GM21528 (cell line): ENCODE measurements at regions not wholly inside any gene's neighbourhood (a gene's known extent, or its start where the extent isn't known, plus 50 kb on each side); places are given as distances from the start of the nearest gene placed in this dataset.
"Not testable (repeated sequence)": the region's sequence is repeated elsewhere in the genome, so short reads cannot be mapped to it uniquely, and the experiment has no call there.

ENCODE experiments used
- ATAC-seq: cut with Tn5 transposase; IDR thresholded peaks from one replicate; pipeline ENCODE4 v1.9.1; 2021; ENCODE audit warnings: mild to moderate bottlenecking, moderate library complexity; ENCODE audit not compliant: unreplicated experiment, low FRiP score

DNA sequence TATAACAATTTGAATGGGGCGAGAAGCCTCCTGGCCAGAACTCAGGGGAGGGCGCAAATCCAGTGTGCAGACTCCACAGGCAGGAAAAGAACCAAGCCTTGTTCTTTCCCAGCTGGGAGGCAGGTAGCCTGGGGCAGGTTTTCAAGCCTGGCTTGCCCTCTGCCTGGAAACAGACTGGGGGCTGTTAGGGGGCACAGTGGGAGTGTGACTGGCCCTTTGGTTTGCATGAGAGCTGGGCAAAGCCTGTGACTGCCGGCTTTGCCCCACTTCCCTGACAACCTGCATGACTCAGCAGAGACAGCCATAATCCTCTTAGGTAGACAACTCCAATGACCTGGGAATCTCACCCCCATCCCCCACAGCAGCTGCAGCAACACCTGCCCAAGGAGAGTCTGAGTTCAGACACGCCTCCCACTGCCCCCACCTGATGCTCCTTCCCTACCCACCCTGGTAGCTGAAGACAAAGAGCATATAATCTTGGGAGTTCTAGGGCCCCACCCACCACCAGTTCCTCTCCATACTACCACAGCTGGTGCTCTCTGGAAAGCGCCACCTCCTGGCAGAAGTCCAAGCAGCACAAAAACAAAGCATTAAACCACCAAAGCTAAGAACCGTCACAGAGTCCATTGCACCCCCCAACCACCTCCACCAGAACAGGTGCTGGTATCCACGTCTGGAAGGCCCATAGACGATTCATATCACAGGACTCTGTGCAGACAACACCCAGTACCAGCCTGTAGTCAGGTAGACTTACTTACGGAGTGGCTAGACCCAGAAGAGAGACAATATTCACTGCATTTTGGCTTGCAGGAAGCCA is 402.5 kb downstream of the STK39 start:
- no peak for ATAC-seq

DNA sequence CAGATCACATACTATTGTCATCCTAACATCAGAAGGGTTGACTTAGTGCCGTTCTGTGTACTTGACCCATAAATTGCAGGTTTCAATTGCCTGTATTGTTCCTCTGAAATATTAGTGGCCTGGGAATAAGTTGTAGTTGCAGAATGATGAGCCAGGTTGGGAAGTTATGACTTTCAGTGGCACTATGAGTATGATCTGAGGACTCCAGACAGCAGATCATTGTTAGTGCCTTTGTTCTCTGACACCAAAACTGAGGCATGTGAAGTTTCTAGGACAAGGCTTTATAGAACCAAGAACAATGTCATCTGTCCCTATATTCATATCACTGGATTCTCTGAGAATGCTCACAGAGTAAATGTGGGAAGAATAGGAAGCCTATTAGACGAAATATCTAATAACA is 403.7 kb downstream of the STK39 start:
- ATAC-seq, result no peak

DNA sequence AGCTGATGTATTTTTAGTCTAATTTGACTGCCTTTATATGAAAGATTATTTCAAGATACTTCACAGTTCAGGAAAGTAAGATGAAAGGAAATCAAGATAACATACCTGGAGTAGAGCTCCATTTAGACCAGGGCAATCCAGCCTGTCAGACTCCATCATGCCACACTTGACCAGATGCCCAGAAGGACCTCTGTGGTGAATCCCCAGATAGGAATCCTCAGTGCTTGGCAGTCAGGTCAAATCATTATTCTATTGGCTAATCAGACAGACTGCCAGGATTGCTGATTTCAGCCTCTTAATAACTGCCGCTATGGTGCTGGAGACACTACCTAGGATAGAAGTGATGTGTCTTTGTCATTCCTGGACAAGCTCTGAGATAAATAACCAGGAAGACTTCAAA is 404.2 kb downstream of the STK39 start:
- ATAC-seq, result no peak

DNA sequence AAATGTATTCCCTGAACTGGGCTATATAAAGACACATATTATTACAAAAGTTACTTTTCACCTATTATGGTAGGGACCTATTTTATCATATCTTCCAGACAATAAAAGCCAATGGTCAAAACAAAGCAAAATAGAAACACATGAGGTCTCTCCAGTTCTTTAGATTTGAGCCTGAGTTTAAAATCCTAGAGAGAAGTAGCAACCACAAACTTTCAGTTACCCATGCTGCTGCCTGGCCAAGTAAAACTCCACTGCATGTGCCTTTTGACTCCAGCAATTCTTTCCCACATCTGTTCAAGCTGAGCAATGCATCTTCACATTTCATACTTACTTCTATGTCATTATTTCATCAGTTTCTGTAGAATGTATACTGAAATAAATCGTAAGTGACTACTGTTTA is 405.3 kb downstream of the STK39 start:
- no peak for ATAC-seq

DNA sequence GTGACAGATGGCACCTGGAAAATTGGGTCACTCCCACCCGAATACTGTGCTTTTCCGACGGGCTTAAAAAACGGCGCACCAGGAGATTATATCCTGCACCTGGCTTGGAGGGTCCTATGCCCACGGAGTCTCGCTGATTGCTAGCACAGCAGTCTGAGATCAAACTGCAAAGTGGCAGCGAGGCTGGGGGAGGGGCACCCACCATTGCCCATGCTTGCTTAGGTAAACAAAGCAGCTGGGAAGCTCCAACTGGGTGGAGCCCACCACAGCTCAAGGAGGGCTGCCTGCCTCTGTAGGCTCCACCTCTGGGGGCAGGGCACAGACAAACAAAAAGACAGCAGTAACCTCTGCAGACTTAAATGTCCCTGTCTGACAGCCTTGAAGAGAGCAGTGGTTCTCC is 412.1 kb downstream of the STK39 start:
- ATAC-seq, result not testable (repeated sequence)

DNA sequence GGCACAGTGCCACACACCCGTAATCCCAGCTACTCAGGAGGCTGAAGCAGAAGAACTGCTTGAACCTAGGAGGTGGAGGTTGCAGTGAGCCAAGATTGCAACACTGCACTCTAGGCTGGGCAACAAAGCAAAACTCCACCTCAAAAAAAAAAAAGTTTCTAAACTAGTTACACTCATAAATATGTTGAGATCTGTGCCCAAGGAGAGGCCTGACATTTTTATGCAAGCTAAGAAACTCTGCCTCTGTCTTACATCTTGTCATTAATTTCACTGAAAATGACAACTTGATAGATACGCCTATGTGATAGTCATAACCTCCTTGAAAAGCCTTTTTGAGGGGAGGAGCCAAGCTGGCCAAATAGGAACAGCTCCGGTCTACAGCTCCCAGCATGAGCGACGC is 412.7 kb downstream of the STK39 start:
- no peak for ATAC-seq

DNA sequence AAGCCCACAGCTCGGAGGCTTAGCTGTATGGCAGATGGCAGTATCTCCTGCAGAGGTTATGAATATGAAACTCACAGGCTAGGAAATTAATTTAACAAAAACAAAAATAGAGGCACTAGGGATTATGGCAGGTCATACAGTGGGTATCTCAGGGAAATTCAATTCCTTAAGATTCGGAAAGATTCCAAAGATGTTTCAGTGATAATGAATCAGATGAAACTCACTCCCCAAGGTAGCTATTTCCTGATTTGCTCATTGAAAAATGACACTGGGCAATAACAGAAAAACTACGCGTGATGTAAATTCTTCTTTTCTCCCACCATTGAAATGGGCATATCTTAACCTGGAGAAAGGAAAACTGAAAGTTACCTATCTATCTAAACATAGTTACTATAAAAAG is 414.1 kb downstream of the STK39 start:
- no peak for ATAC-seq

DNA sequence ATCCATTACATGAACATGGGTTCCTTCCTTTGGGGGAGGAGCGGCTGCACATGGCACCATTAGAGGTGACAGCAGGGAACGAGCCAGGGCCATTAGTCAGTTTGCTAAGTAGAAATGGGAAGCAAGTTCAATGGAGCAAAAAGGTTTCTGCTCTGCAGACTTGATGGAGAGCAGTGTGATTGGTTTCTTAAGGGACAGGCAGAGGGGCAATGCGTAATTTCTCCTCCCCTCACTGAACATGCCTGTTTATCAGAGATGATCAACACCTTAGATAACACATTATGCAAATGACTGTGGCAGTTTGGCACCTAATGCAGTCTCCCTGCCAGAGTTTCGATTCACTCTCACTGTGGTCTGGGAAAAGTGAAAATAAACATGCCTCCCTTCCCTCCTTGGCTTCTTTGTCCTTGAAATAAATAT is 414.5 kb downstream of the STK39 start:
- ATAC-seq, result no peak

DNA sequence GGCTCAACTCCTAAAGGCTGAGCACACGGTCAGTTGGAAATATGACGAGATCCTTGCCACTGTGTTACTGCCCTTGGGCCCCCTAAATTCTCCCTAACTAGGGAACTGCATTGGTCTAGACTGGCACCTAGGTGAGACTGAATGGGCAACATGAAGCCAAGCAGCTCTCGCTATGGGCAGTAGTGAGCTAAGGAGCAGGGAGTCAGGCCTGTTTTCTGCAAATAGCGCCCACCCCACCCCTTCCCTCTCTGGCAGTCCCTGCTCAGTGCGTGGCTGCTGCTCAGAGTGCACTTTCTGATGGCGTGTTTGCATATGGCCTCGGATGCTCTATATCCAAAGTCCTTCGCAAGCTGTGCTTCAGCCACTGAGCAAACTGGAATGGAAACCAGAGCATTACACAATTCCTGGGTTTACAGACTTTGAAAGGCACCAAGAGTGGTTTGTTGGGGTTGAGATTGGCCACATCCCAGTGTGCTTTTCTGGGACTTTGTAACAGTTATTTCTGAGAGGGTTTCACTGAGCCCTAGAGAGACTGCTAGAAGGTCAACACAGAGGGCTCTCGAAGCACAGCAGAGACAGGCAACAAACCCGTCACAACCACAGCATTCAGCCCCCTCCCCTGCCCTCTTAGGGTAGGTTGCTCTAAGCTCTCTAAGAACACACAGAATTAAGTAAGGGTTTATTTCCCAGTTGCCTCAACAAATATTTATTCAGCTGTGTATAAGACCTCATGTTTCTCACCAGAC is 419.9 kb downstream of the STK39 start:
- no peak for ATAC-seq

DNA sequence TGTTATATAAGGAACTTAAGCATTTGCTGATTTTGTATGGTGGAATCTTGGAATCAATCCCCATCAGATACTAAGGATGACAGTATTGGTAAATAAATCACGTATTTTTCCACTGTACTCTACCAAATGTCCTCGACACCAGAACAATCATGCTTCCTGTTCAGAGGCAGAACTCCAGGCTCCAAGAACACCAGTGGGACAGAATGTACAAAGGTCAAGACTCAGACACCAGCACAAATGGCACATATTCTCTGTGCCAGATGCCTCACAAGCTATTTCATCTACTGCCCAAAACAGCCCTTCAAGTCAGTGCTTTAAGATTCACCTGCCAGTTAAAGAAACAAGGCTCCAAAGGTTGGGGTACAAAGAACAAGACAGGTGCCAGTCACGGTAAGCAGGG is 420.5 kb downstream of the STK39 start:
- no peak for ATAC-seq

DNA sequence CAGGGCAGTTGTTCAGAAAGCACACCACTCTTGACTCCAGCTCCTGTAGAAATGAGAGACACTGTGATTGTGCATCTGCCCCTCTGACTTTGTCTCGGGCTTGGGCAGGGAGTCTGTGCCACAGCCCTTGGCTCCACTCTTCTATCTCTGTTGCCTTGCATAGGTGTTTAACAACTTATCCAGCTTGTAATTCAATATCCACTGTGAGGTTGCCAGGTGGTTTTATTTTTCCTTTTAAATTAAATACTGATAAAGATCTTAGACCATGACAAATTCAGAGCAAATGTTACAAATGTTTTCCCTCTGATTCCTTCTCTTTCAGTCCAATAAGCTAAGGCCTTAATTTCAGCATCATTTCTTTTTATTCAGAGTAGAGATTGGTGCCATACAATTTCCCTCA is 421.7 kb downstream of the STK39 start:
- no peak for ATAC-seq

DNA sequence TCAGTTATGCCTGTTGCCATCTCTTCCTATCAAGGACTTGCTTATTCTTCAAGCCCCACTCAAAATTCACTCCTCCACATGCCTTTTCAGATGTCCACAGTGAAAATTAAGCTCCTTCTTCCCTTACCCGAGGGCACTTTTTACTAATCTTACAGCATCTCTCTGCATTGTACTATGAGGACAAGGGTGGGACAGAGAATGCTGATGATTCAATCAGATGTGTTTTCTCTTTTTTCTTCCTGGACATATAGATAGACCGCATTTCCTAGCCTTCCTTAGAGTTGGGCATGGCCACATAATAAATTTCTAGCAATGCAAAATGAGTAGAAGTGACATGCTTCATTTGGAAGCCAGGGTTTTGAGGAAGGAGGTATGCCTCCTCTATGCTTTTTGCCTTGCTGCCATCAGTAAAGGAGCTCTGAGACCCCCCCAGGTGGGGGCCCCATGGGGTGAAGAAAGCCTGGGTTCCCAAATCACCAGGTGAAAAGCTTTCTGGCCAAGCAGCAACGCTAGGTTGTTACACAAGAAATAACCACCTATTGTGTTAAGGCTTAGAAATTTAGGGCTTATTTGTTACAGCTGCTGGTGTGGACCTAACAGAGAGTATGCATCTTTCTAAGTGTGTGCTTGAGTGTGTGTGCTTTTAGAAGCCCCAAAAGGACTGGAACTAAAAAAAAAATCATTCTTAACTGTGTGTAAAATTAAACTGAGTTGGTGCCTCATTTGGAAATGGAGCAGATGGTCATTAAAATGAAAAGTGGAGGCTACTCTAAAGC is 424.5 kb downstream of the STK39 start:
- no peak for ATAC-seq

DNA sequence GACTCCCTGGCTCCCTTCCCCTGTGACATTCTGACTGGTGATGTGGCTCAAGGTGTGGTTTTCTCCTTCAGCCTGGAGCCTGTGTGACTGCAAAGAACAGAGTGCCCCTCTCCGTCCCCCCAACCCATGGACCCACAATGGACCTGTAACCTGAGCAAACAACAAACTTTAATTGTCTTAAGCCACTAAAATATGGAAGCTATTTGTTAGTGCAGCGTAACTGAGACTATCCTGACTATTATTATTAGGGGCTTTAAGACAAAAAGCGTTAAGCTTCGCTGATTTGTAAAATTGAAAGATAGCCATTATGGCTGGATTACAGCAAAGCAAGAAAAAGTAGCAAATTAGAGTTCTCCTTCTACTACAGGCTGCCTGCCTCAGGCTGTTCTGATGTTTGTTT is 426.9 kb downstream of the STK39 start:
- no peak for ATAC-seq

DNA sequence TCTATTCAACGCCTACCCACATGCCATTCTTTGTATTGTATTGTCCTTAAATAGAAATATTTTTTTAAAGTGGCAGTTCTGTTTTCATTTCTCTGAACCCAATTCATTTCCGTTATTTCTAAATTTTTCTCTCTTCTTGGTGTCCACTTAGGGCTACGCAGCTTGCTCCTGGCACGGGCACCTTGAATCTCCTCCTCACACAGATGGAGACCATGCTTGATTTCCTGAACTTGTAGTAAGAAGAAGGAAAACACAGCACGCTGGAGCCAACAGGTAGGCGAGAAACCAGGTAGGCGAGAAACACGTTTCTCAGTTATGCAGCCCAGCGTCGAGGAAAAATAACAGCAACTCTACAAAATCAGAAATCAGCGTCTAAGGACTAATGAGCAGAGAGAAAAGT is 428.9 kb downstream of the STK39 start:
- ATAC-seq, result no peak

DNA sequence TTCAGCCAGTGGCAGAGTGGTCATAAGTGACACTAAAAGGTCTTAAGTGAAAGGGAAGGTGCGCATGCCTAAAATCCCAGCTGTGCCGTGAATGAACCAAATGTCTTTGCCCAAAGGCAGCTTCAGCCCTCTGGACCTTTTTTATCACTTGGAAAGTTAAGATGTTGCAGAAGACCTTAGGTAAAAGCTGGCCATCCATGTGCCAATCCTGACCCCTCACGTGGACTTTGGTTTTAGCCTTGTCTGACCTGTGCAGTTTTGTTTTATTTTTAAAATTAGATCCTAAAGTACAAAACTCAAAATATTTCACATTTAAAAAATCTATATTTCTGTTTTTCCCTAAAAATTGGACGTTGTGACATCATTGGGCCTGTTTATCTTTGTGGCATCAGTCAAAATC is 429.5 kb downstream of the STK39 start:
- no peak for ATAC-seq

DNA sequence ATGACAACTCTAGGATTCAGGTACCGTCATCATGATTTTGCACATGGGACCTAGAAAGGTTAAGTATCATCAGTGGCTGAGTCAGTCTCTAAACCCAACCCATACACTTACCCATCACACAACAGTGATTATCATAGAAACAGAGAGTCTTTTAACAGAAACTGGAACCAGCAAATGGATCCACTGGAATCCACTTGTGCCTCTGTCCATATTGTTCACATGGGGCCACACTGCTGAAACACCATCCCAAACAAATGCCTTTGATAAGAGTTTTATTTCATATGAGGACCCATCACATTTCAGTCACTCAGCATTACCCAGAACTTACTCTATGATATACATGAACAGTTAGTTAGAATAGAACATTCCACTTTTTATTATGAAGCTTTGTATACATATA is 430.0 kb downstream of the STK39 start:
- ATAC-seq, result no peak

DNA sequence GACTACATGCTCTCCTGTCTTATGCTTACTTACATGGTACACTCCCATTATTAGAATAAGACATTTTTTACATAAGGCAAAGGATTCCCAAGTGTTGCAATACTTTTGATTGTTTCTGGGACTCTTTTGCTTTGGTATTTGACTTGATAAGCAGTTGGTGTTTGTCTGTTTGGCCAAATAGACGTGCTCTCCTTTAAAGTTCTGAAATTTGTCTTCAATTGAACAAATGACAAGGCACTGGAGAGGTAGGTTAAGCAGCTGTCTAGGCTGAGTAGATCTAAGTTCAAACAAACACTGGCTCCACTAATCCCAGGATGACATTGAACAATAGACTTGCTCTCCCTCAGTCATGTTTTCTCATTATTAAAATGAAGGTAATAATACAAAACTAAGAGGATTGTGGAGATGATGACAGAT is 430.5 kb downstream of the STK39 start:
- ATAC-seq, result no peak

DNA sequence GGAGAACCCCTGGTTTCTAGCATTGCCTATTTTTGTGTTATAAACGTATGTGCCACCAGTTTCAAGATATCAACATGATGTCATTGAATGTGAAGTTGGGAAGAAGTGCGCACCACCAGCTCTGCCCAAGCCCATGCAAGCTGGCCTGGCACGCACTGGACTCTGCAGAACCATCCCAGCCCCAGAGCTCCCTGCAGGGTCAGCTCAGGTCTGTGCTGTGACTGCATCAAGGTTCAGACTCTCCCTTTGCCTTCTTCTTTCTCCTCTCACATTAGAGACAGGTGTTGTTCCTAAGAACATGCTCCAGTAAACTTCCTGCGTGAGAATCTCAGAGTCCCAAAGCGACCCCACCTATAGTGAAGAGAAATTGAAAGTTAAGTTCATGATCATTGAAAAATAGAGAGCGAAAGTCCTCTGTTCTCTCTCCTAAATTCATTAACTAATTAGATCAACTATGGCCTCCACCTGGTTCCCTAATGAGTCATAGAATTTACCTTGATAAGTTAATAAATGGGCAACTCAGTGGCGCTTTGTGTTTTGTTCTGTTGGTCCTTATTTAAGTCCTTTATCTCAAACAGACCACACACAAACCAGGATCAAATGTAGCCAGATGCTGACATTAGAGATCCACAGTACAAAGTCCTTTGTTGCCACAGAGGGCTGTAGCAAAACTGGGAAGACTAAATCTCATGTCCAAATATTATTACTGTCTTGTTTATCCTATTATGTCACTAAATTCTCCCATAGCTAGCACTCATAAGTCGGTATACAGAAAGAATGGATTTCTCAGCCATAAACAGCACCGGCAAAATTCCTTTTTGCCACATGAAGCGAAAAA is 432.3 kb downstream of the STK39 start:
- no peak for ATAC-seq

DNA sequence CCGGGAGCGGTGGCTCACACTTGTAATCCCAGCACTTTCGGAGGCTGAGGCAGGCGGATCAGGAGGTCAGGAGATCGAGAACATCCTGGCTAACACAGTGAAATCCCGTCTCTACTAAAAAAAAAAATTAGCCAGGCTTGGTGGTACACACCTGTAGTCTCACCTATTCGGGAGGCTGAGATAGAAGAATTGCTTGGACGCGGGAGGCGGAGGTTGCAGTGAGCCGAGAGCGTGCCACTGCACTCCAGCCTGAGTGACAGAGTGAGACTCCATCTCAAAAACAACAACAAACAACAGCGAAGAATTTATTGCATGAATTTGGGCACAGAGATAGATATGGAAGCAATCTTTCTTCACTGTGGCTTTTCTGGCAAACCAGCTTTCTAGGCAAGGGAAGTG is 432.9 kb downstream of the STK39 start:
- ATAC-seq, result not testable (repeated sequence)

DNA sequence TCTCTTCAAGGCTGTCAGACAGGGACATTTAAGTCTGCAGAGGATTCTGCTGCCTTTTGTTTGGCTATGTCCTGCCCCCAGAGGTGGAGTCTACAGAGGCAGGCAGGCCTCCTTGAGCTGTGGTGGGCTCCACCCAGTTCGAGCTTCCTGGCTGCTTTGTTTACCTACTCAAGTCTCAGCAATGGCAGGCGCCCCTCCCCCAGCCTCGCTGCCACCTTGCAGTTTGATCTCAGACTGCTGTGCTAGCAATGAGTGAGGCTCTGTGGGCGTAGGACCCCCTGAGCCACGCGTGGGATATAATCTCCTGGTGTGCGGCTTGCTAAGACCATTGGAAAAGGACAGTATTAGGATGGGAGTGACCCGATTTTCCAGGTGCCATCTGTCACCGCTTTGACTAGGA is 437.6 kb downstream of the STK39 start:
- ATAC-seq, result not testable (repeated sequence)
